ENCODE measurements at regions not wholly inside any gene's neighbourhood (a gene's known extent, or its start where the extent isn't known, plus 50 kb on each side); places are given as distances from the start of the nearest gene placed in this dataset.

DNA sequence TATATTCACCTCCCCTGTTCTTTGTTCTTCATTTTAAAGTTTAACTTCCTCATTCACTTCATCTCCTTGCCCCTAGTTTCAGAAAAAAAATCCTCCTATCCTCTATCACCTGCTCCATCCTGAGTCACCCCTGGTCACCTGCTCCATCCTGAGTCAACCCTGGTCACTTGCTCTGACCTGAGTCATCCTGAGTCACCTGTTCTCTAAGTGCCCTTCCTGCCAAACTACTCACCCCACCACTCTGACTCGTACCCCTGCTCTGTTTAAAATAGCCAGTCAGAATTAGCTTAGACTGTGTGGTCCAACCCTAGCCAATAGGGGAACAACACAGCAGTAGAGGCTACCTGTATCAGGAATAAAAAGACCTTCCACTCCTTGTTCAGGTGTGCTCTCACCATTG, 716.9 kb downstream of the ZBBX start:
- no TSS peak for BruUV-seq (replicated peaks)

GRCh38 chr3:166661621-166662020, 718.5 kb downstream of the ZBBX start:
- H3K27me3 Mint-ChIP-seq (ENCODE audit: insufficient read depth, unreplicated experiment) = no peaks in the 10 kb centered on the region
- no peaks in the 10 kb centered on the region for H3K4me1 Mint-ChIP-seq (ENCODE audit: insufficient read depth, unreplicated experiment)
- ChIA-PET POLR2A (no interaction called here), CTCF (interaction anchor here (0.6 kb wide), 1 partner anchor 74 kb away, joined by 3 read pairs; no protein-coding TSS in a partner anchor)
- TF ChIP-seq, protein P1, sequence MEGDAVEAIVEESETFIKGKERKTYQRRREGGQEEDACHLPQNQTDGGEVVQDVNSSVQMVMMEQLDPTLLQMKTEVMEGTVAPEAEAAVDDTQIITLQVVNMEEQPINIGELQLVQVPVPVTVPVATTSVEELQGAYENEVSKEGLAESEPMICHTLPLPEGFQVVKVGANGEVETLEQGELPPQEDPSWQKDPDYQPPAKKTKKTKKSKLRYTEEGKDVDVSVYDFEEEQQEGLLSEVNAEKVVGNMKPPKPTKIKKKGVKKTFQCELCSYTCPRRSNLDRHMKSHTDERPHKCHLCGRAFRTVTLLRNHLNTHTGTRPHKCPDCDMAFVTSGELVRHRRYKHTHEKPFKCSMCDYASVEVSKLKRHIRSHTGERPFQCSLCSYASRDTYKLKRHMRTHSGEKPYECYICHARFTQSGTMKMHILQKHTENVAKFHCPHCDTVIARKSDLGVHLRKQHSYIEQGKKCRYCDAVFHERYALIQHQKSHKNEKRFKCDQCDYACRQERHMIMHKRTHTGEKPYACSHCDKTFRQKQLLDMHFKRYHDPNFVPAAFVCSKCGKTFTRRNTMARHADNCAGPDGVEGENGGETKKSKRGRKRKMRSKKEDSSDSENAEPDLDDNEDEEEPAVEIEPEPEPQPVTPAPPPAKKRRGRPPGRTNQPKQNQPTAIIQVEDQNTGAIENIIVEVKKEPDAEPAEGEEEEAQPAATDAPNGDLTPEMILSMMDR (IDR thresholded peaks at IDR 0.05; ENCODE audit: unreplicated experiment) = no peak
- no peak overlapping the region for H3K4me3 Mint-ChIP-seq (ENCODE audit: unreplicated experiment)
- no peaks in the 10 kb centered on the region for H3K36me3 Mint-ChIP-seq (ENCODE audit: insufficient read depth, unreplicated experiment)
- H3K27ac Mint-ChIP-seq (ENCODE audit: low read depth, unreplicated experiment) = no peak overlapping the region
- no TSS peak for BruUV-seq (replicated peaks)
- no peak for DNase-seq (ENCODE audit: unreplicated experiment)
- H3K9me3 Mint-ChIP-seq (ENCODE audit: unreplicated experiment) = peaks cover 23% of the 10 kb centered on the region
- intact Hi-C loops (cut with micrococcal nuclease) = no loop called here

More for the DNA sequence above, 716.9 kb downstream of the ZBBX start:
- intact Hi-C loops (cut with micrococcal nuclease) = no loop called here
- Mint-ChIP-seq H3K36me3 (ENCODE audit: insufficient read depth, unreplicated experiment) (no peaks in the 10 kb centered on the region), H3K4me3 (ENCODE audit: unreplicated experiment) (no peak overlapping the region), H3K27me3 (ENCODE audit: insufficient read depth, unreplicated experiment) (no peaks in the 10 kb centered on the region), H3K27ac (ENCODE audit: low read depth, unreplicated experiment) (no peak overlapping the region), H3K9me3 (ENCODE audit: unreplicated experiment) (peaks cover 19% of the 10 kb centered on the region), H3K4me1 (ENCODE audit: insufficient read depth, unreplicated experiment) (no peaks in the 10 kb centered on the region)
- CTCF ChIA-PET = no interaction called here
- peak; percentile 18 for DNase-seq (ENCODE audit: unreplicated experiment)
- POLR2A ChIA-PET = interaction anchor here (1.0 kb wide), 1 partner anchor 10 kb away, joined by 4 read pairs; no protein-coding TSS in a partner anchor
- TF ChIP-seq, protein P1 (IDR thresholded peaks at IDR 0.05; ENCODE audit: unreplicated experiment) = no peak

DNA sequence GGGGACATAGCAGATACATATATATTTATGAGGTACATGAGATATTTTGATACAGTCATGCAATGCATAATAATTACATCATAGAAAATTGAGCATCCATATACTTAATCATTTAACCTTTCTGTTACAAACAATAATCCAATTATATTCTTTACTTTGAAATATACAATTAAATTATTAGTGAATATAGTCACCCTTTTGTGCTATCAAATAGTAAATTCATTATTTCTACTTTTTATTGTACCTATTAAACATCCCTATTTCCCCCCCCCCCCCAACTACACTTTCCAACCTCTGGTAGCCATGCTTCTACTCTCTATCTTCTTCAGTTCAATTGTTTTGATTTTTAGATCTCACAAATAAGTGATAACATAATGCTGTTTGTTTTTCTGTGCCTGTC, 719.1 kb downstream of the ZBBX start:
- BruUV-seq (replicated peaks) = no TSS peak
- intact Hi-C loops (cut with micrococcal nuclease) = no loop called here
- Mint-ChIP-seq H3K4me1 (ENCODE audit: insufficient read depth, unreplicated experiment) (no peaks in the 10 kb centered on the region), H3K36me3 (ENCODE audit: insufficient read depth, unreplicated experiment) (no peaks in the 10 kb centered on the region), H3K9me3 (ENCODE audit: unreplicated experiment) (peaks cover 27% of the 10 kb centered on the region), H3K27me3 (ENCODE audit: insufficient read depth, unreplicated experiment) (no peaks in the 10 kb centered on the region), H3K4me3 (ENCODE audit: unreplicated experiment) (no peak overlapping the region), H3K27ac (ENCODE audit: low read depth, unreplicated experiment) (no peak overlapping the region)
- DNase-seq (ENCODE audit: unreplicated experiment) = no peak
- ChIA-PET CTCF (no interaction called here), POLR2A (no interaction called here)
- TF ChIP-seq, protein P1 (IDR thresholded peaks at IDR 0.05; ENCODE audit: unreplicated experiment) = no peak

GRCh38 chr3:166637984-166638530, 742.0 kb downstream of the ZBBX start:
- Mint-ChIP-seq H3K4me1 (ENCODE audit: insufficient read depth, unreplicated experiment) (no peaks in the 10 kb centered on the region), H3K27me3 (ENCODE audit: insufficient read depth, unreplicated experiment) (no peaks in the 10 kb centered on the region), H3K27ac (ENCODE audit: low read depth, unreplicated experiment) (no peak overlapping the region), H3K4me3 (ENCODE audit: unreplicated experiment) (no peak overlapping the region), H3K9me3 (ENCODE audit: unreplicated experiment) (no peaks in the 10 kb centered on the region), H3K36me3 (ENCODE audit: insufficient read depth, unreplicated experiment) (no peaks in the 10 kb centered on the region)
- intact Hi-C loops (cut with micrococcal nuclease) = no loop called here
- BruUV-seq (replicated peaks) = no TSS peak
- TF ChIP-seq, protein P1 (IDR thresholded peaks at IDR 0.05; ENCODE audit: unreplicated experiment) = no peak
- ChIA-PET CTCF (no interaction called here), POLR2A (no interaction called here)
- no peak for DNase-seq (ENCODE audit: unreplicated experiment)
